ENCODE measurements at regions not wholly inside any gene's neighbourhood (a gene's known extent, or its start where the extent isn't known, plus 50 kb on each side); places are given as distances from the start of the nearest gene placed in this dataset.

GRCh38 chr10:133008196-133008595 lies 65.8 kb upstream of the CFAP46 start:
- no peak overlapping the region for H3K9ac ChIP-seq (ENCODE audit: low read depth in 1 of 2, low read length in 2 of 2)
- no peak overlapping the region for H3K4me3 ChIP-seq (ENCODE audit: low read depth in 1 of 2, low read length in 2 of 2)
- H3K4me1 ChIP-seq (ENCODE audit: control insufficient read depth in 1 of 2, insufficient read depth in 2 of 2, low read length in 2 of 2), result peaks cover 0 to 7% of the 10 kb centered on the region in 2 donors
- H3K9me3 ChIP-seq (ENCODE audit: control insufficient read depth in 1 of 2, low read length in 2 of 2), result no peaks in the 10 kb centered on the region
- peaks cover 0 to 4% of the 10 kb centered on the region in 2 donors for H3K27me3 ChIP-seq (ENCODE audit: control insufficient read depth in 1 of 2, insufficient read depth in 2 of 2, low read length in 2 of 2)
- H3K27ac ChIP-seq (ENCODE audit: low read depth, low read length), result no peak overlapping the region
- no peaks in the 10 kb centered on the region for H3K36me3 ChIP-seq (ENCODE audit: control insufficient read depth in 1 of 2, insufficient read depth in 2 of 2, low read length in 2 of 2)

- H3K36me3 ChIP-seq (ENCODE audit: control insufficient read depth in 1 of 2, insufficient read depth in 2 of 2, low read length in 2 of 2), result no peaks in the 10 kb centered on the region
- H3K9me3 ChIP-seq (ENCODE audit: control insufficient read depth in 1 of 2, low read length in 2 of 2), result no peaks in the 10 kb centered on the region
- H3K9ac ChIP-seq (ENCODE audit: low read depth in 1 of 2, low read length in 2 of 2), result no peak overlapping the region
- H3K27ac ChIP-seq (ENCODE audit: low read depth, low read length), result no peak overlapping the region
- peaks cover 0 to 7% of the 10 kb centered on the region in 2 donors for H3K4me1 ChIP-seq (ENCODE audit: control insufficient read depth in 1 of 2, insufficient read depth in 2 of 2, low read length in 2 of 2)
- no peak overlapping the region for H3K4me3 ChIP-seq (ENCODE audit: low read depth in 1 of 2, low read length in 2 of 2)
- peaks cover 0 to 4% of the 10 kb centered on the region in 2 donors for H3K27me3 ChIP-seq (ENCODE audit: control insufficient read depth in 1 of 2, insufficient read depth in 2 of 2, low read length in 2 of 2)
These were observed 65.0 kb upstream of the CFAP46 start for GRCh38 chr10:133007360-133007858.

GRCh38 chr10:133006806-133007205 lies 64.4 kb upstream of the CFAP46 start:
- no peak overlapping the region for H3K27ac ChIP-seq (ENCODE audit: low read depth, low read length)

DNA sequence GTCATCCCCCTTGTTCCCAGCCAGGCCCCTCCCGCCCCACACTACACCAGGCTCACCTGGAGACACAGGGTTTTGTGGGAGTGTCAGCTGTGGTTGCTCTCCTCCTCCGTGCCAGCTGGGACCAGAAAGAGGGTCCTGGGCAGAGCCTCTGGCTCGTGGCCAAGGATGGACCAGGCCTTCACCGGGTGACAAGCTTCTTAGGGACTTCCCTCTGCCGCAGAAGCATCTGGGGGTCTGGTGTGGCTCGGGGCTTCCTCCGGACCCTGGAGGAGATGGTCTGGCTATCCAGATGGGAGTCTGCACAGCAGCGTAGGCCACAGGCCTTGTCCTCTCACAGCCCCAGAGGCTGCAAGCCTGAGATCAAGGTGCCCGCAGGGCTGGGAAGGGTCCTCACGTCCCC lies 63.8 kb upstream of the CFAP46 start:
- Histone ChIP-seq H3K27ac (ENCODE audit: low read depth, low read length) (no peak overlapping the region), H3K36me3 (ENCODE audit: control insufficient read depth in 1 of 2, insufficient read depth in 2 of 2, low read length in 2 of 2) (no peaks in the 10 kb centered on the region), H3K4me1 (ENCODE audit: control insufficient read depth in 1 of 2, insufficient read depth in 2 of 2, low read length in 2 of 2) (peaks cover 0 to 7% of the 10 kb centered on the region in 2 donors), H3K4me3 (ENCODE audit: low read depth in 1 of 2, low read length in 2 of 2) (no peak overlapping the region), H3K9ac (ENCODE audit: low read depth in 1 of 2, low read length in 2 of 2) (no peak overlapping the region), H3K9me3 (ENCODE audit: control insufficient read depth in 1 of 2, low read length in 2 of 2) (no peaks in the 10 kb centered on the region), H3K27me3 (ENCODE audit: control insufficient read depth in 1 of 2, insufficient read depth in 2 of 2, low read length in 2 of 2) (peaks cover 0 to 4% of the 10 kb centered on the region in 2 donors)

More at GRCh38 chr10:133006806-133007205, 64.4 kb upstream of the CFAP46 start:
- no peaks in the 10 kb centered on the region for H3K9me3 ChIP-seq (ENCODE audit: control insufficient read depth in 1 of 2, low read length in 2 of 2)
- H3K4me1 ChIP-seq (ENCODE audit: control insufficient read depth in 1 of 2, insufficient read depth in 2 of 2, low read length in 2 of 2), result peaks cover 0 to 7% of the 10 kb centered on the region in 2 donors
- H3K27me3 ChIP-seq (ENCODE audit: control insufficient read depth in 1 of 2, insufficient read depth in 2 of 2, low read length in 2 of 2), result peaks cover 0 to 4% of the 10 kb centered on the region in 2 donors
- H3K9ac ChIP-seq (ENCODE audit: low read depth in 1 of 2, low read length in 2 of 2), result no peak overlapping the region
- no peaks in the 10 kb centered on the region for H3K36me3 ChIP-seq (ENCODE audit: control insufficient read depth in 1 of 2, insufficient read depth in 2 of 2, low read length in 2 of 2)
- no peak overlapping the region for H3K4me3 ChIP-seq (ENCODE audit: low read depth in 1 of 2, low read length in 2 of 2)

- Histone ChIP-seq H3K4me3 (ENCODE audit: low read depth in 1 of 2, low read length in 2 of 2) (no peak overlapping the region), H3K27ac (ENCODE audit: low read depth, low read length) (no peak overlapping the region), H3K36me3 (ENCODE audit: control insufficient read depth in 1 of 2, insufficient read depth in 2 of 2, low read length in 2 of 2) (no peaks in the 10 kb centered on the region), H3K9ac (ENCODE audit: low read depth in 1 of 2, low read length in 2 of 2) (no peak overlapping the region), H3K4me1 (ENCODE audit: control insufficient read depth in 1 of 2, insufficient read depth in 2 of 2, low read length in 2 of 2) (peaks cover 0 to 7% of the 10 kb centered on the region in 2 donors), H3K27me3 (ENCODE audit: control insufficient read depth in 1 of 2, insufficient read depth in 2 of 2, low read length in 2 of 2) (peaks cover 0 to 4% of the 10 kb centered on the region in 2 donors), H3K9me3 (ENCODE audit: control insufficient read depth in 1 of 2, low read length in 2 of 2) (no peaks in the 10 kb centered on the region)
These were observed 62.1 kb upstream of the CFAP46 start for GRCh38 chr10:133004478-133004877.

GRCh38 chr10:133003188-133003587 lies 60.8 kb upstream of the CFAP46 start:
- peaks cover 0 to 4% of the 10 kb centered on the region in 2 donors for H3K27me3 ChIP-seq (ENCODE audit: control insufficient read depth in 1 of 2, insufficient read depth in 2 of 2, low read length in 2 of 2)

GRCh38 chr10:133002685-133003084 lies 60.3 kb upstream of the CFAP46 start:
- no peaks in the 10 kb centered on the region for H3K9me3 ChIP-seq (ENCODE audit: control insufficient read depth in 1 of 2, low read length in 2 of 2)
- H3K27me3 ChIP-seq (ENCODE audit: control insufficient read depth in 1 of 2, insufficient read depth in 2 of 2, low read length in 2 of 2), result peaks cover 0 to 4% of the 10 kb centered on the region in 2 donors
- H3K4me1 ChIP-seq (ENCODE audit: control insufficient read depth in 1 of 2, insufficient read depth in 2 of 2, low read length in 2 of 2), result no peaks in the 10 kb centered on the region
- H3K4me3 ChIP-seq (ENCODE audit: low read depth in 1 of 2, low read length in 2 of 2), result no peak overlapping the region
- H3K27ac ChIP-seq (ENCODE audit: low read depth, low read length), result no peak overlapping the region
- no peaks in the 10 kb centered on the region for H3K36me3 ChIP-seq (ENCODE audit: control insufficient read depth in 1 of 2, insufficient read depth in 2 of 2, low read length in 2 of 2)
- no peak overlapping the region for H3K9ac ChIP-seq (ENCODE audit: low read depth in 1 of 2, low read length in 2 of 2)

More at GRCh38 chr10:133003188-133003587, 60.8 kb upstream of the CFAP46 start:
- H3K9me3 ChIP-seq (ENCODE audit: control insufficient read depth in 1 of 2, low read length in 2 of 2), result no peaks in the 10 kb centered on the region
- H3K27ac ChIP-seq (ENCODE audit: low read depth, low read length), result no peak overlapping the region
- H3K4me3 ChIP-seq (ENCODE audit: low read depth in 1 of 2, low read length in 2 of 2), result no peak overlapping the region
- no peak overlapping the region for H3K9ac ChIP-seq (ENCODE audit: low read depth in 1 of 2, low read length in 2 of 2)
- no peaks in the 10 kb centered on the region for H3K4me1 ChIP-seq (ENCODE audit: control insufficient read depth in 1 of 2, insufficient read depth in 2 of 2, low read length in 2 of 2)
- no peaks in the 10 kb centered on the region for H3K36me3 ChIP-seq (ENCODE audit: control insufficient read depth in 1 of 2, insufficient read depth in 2 of 2, low read length in 2 of 2)

GRCh38 chr10:133001114-133001513 lies 58.7 kb upstream of the CFAP46 start:
- Histone ChIP-seq H3K36me3 (ENCODE audit: control insufficient read depth in 1 of 2, insufficient read depth in 2 of 2, low read length in 2 of 2) (no peaks in the 10 kb centered on the region), H3K27ac (ENCODE audit: low read depth, low read length) (no peak overlapping the region), H3K9me3 (ENCODE audit: control insufficient read depth in 1 of 2, low read length in 2 of 2) (no peaks in the 10 kb centered on the region), H3K9ac (ENCODE audit: low read depth in 1 of 2, low read length in 2 of 2) (no peak overlapping the region), H3K27me3 (ENCODE audit: control insufficient read depth in 1 of 2, insufficient read depth in 2 of 2, low read length in 2 of 2) (peaks cover 0 to 4% of the 10 kb centered on the region in 2 donors), H3K4me3 (ENCODE audit: low read depth in 1 of 2, low read length in 2 of 2) (no peak overlapping the region), H3K4me1 (ENCODE audit: control insufficient read depth in 1 of 2, insufficient read depth in 2 of 2, low read length in 2 of 2) (no peaks in the 10 kb centered on the region)

GRCh38 chr10:133000648-133001047 lies 58.3 kb upstream of the CFAP46 start:
- Histone ChIP-seq H3K9me3 (ENCODE audit: control insufficient read depth in 1 of 2, low read length in 2 of 2) (no peaks in the 10 kb centered on the region), H3K27me3 (ENCODE audit: control insufficient read depth in 1 of 2, insufficient read depth in 2 of 2, low read length in 2 of 2) (peaks cover 0 to 4% of the 10 kb centered on the region in 2 donors), H3K27ac (ENCODE audit: low read depth, low read length) (no peak overlapping the region), H3K9ac (ENCODE audit: low read depth in 1 of 2, low read length in 2 of 2) (no peak overlapping the region), H3K4me3 (ENCODE audit: low read depth in 1 of 2, low read length in 2 of 2) (no peak overlapping the region), H3K4me1 (ENCODE audit: control insufficient read depth in 1 of 2, insufficient read depth in 2 of 2, low read length in 2 of 2) (no peaks in the 10 kb centered on the region), H3K36me3 (ENCODE audit: control insufficient read depth in 1 of 2, insufficient read depth in 2 of 2, low read length in 2 of 2) (no peaks in the 10 kb centered on the region)

DNA sequence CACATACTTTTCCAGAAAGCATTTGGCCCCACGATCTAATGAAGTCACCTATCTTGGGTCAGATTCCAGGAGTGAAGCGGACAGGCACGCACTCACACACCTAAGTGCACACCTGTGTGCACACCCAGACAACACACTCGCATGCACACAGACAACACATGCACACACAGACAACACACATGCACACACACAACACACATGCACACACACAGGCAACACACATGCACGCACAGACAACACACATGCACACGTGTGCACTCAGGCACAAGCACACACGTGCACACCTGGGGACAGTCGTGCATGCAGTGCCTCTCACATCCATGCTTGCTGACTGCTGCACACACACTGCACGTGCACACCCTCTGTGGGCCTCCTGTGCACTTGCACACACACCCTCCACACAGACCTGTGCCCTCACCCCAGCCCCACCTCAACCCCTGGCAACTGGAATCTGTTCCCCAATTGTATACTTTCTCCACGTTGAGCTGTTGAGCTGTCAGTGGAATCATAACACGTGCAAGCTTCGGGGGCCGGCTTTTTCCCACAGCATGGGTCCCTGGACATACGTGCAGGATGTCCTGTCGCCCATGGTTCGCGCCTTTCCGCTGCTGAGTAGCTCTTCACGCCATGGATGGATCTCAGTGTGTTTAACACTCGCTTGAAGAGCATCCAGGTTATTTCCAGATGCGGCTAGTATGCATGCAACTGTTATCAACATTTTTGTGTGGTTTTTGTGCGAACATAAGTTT lies 55.3 kb upstream of the CFAP46 start:
- H3K9ac ChIP-seq (ENCODE audit: low read depth in 1 of 2, low read length in 2 of 2), result no peak overlapping the region
- no peak overlapping the region for H3K4me3 ChIP-seq (ENCODE audit: low read depth in 1 of 2, low read length in 2 of 2)
- no peaks in the 10 kb centered on the region for H3K4me1 ChIP-seq (ENCODE audit: control insufficient read depth in 1 of 2, insufficient read depth in 2 of 2, low read length in 2 of 2)
- H3K9me3 ChIP-seq (ENCODE audit: control insufficient read depth in 1 of 2, low read length in 2 of 2), result no peaks in the 10 kb centered on the region
- no peak overlapping the region for H3K27ac ChIP-seq (ENCODE audit: low read depth, low read length)
- H3K36me3 ChIP-seq (ENCODE audit: control insufficient read depth in 1 of 2, insufficient read depth in 2 of 2, low read length in 2 of 2), result no peaks in the 10 kb centered on the region
- peaks cover 0 to 3% of the 10 kb centered on the region in 2 donors for H3K27me3 ChIP-seq (ENCODE audit: control insufficient read depth in 1 of 2, insufficient read depth in 2 of 2, low read length in 2 of 2)
